GM21825 (cell line): ENCODE measurements at regions not wholly inside any gene's neighbourhood (a gene's known extent, or its start where the extent isn't known, plus 50 kb on each side); places are given as distances from the start of the nearest gene placed in this dataset.

Experiments used
- ATAC-seq: cut with Tn5 transposase; IDR thresholded peaks from one replicate; pipeline ENCODE4 v1.9.1; 2021; ENCODE audit warnings: mild to moderate bottlenecking, moderate library complexity; ENCODE audit not compliant: unreplicated experiment

GRCh38 chr18:65017372-65017760, 733.4 kb upstream of the CDH7 start:
- no peak for ATAC-seq

- ATAC-seq, result no peak
These were observed 734.0 kb upstream of the CDH7 start for GRCh38 chr18:65016631-65017371.

- no peak for ATAC-seq
These were observed 756.4 kb upstream of the CDH7 start for GRCh38 chr18:64994370-64994769.

GRCh38 chr18:64993695-64994094, 757.1 kb upstream of the CDH7 start:
- no peak for ATAC-seq

- ATAC-seq, result no peak
These were observed 758.2 kb upstream of the CDH7 start for GRCh38 chr18:64992654-64993053.

GRCh38 chr18:64991102-64991501, 759.7 kb upstream of the CDH7 start:
- no peak for ATAC-seq

- no peak for ATAC-seq
These were observed 763.8 kb upstream of the CDH7 start for GRCh38 chr18:64986906-64987495.

GRCh38 chr18:64983497-64984238, 767.1 kb upstream of the CDH7 start:
- no peak for ATAC-seq

- ATAC-seq, result no peak
These were observed 768.3 kb upstream of the CDH7 start for GRCh38 chr18:64982414-64983055.

- no peak for ATAC-seq
These were observed 768.9 kb upstream of the CDH7 start for GRCh38 chr18:64981915-64982314.

- no peak for ATAC-seq
These were observed 771.0 kb upstream of the CDH7 start for GRCh38 chr18:64979791-64980190.

- no peak for ATAC-seq
These were observed 776.3 kb upstream of the CDH7 start for GRCh38 chr18:64974391-64975125.

- ATAC-seq, result no peak
These were observed 778.3 kb upstream of the CDH7 start for GRCh38 chr18:64972545-64972944.

- no peak for ATAC-seq
These were observed 784.1 kb upstream of the CDH7 start for GRCh38 chr18:64966667-64967066.

GRCh38 chr18:64956465-64956864, 794.3 kb upstream of the CDH7 start:
- no peak for ATAC-seq

- ATAC-seq, result no peak
These were observed 800.9 kb upstream of the CDH7 start for GRCh38 chr18:64949885-64950284.

- ATAC-seq, result no peak
These were observed 787.8 kb upstream of the LINC00305 start for GRCh38 chr18:64936671-64937070.

- ATAC-seq, result no peak
These were observed 780.1 kb upstream of the LINC00305 start for GRCh38 chr18:64929036-64929435.

- no peak for ATAC-seq
These were observed 771.2 kb upstream of the LINC00305 start for GRCh38 chr18:64919971-64920570.

GRCh38 chr18:64918851-64919250, 770.0 kb upstream of the LINC00305 start:
- ATAC-seq, result no peak
